ENCODE measurements at regions not wholly inside any gene's neighbourhood (a gene's known extent, or its start where the extent isn't known, plus 50 kb on each side); places are given as distances from the start of the nearest gene placed in this dataset.
"Not testable (repeated sequence)": the region's sequence is repeated elsewhere in the genome, so short reads cannot be mapped to it uniquely, and the experiment has no call there.

DNA sequence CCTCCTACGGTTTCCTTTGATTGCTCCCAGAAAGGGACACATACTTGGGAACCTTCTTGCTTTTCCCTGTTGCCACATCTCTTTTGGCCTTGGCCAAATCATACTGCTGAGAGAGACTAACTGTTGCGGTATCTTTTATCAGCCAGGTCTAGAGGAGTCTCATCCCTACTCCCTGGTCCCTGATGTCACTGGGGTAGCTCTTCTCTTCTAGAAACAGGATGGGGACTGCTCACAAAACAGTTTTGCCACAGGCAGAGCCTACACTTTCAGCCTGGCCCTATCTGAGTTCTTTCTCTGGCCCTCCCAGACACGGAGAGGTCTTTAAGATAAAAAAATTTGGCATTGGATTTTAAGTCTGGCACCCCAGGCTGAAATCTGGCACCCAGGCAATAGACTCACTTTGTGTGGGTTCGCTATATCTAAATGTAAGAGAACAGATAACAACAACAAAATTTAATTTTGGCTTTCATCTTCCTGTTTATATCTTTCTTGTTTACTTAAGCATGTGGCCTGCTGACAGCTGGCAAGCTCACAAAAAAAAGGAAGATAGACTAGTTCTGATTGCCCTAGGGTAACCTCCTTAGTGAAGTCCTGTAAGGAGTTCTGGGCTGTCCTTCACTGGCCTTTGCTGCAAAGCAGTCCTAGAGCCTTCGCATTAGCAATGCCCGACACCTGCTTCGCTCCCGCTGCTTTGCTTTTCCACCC is 228.3 kb upstream of the NPVF start:
- DNase-seq (ENCODE audit: low read depth in 2 of 2), result no peak
- TF ChIP-seq, protein P1, sequence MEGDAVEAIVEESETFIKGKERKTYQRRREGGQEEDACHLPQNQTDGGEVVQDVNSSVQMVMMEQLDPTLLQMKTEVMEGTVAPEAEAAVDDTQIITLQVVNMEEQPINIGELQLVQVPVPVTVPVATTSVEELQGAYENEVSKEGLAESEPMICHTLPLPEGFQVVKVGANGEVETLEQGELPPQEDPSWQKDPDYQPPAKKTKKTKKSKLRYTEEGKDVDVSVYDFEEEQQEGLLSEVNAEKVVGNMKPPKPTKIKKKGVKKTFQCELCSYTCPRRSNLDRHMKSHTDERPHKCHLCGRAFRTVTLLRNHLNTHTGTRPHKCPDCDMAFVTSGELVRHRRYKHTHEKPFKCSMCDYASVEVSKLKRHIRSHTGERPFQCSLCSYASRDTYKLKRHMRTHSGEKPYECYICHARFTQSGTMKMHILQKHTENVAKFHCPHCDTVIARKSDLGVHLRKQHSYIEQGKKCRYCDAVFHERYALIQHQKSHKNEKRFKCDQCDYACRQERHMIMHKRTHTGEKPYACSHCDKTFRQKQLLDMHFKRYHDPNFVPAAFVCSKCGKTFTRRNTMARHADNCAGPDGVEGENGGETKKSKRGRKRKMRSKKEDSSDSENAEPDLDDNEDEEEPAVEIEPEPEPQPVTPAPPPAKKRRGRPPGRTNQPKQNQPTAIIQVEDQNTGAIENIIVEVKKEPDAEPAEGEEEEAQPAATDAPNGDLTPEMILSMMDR (IDR thresholded peaks at IDR 0.05; ENCODE audit: low read depth, low read length), result no peak
- no peak overlapping the region for H3K4me3 ChIP-seq (replicated peaks in 1 of 2; ENCODE audit: low read depth in 2 of 2, low read length in 2 of 2)

DNA sequence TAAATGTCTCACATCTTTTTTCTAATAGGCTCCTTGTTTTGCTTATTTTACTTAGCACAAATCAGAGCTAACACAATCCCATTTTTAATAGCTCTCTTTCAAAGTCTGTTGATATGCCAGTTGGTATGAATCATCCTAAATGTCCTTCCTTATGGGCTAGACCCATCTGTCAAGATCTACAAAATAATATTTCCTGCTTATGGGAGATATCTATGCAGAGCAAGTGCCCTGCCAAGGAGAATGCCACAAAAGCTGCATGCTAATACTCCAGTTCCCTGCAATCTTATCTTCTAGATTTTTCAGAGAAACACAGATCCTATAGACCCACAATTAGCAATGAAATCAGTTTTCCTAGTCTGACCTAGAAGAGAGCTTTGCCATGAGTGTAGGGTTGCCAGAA is 230.8 kb upstream of the NPVF start:
- TF ChIP-seq, protein P1 (IDR thresholded peaks at IDR 0.05; ENCODE audit: low read depth, low read length), result no peak
- H3K4me3 ChIP-seq (replicated peaks in 1 of 2; ENCODE audit: low read depth in 2 of 2, low read length in 2 of 2), result no peak overlapping the region
- no peak for DNase-seq (ENCODE audit: low read depth in 2 of 2)

DNA sequence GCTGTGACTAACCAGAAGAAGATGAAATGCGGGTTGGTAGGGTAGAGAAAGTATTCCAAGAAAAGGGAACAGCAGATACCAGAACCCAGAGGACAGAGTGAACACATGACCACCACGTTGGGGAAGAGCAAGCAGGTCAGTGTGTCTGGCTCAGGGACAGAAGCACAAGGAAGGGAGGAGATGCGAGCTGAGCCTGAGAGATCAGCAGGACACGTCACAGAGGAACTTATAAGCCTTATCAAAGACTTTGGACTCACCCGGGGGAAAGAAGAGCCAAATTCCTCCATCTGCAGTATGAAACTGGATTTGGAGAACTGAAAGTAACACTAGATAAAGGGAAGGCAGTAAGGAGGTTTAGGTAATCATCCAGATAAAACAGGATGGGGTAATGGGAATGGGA is 232.1 kb upstream of the NPVF start:
- no peak overlapping the region for H3K4me3 ChIP-seq (replicated peaks in 1 of 2; ENCODE audit: low read depth in 2 of 2, low read length in 2 of 2)
- DNase-seq (ENCODE audit: low read depth in 2 of 2), result no peak
- TF ChIP-seq, protein P1 (IDR thresholded peaks at IDR 0.05; ENCODE audit: low read depth, low read length), result no peak

DNA sequence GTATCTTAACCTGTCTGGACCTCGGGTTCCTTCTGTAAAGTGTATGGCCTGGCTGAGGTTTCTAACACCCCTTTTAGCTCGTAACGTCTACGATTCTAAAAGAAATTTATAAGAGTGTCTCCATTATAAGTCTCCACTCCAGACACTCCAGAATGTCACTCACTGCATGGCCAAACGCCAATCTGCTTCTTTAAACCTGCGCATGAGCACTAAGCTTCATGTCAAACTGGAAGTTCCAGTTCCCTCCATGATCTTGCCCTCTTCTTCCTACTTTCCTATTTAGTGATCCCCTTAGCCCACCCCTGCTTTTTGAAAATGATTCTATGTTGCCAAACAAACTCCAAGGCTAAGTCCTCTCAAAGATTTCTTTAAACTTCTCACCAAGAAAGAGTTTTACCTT is 241.4 kb upstream of the NPVF start:
- H3K4me3 ChIP-seq (replicated peaks in 1 of 2; ENCODE audit: low read depth in 2 of 2, low read length in 2 of 2), result no peak overlapping the region
- no peak for DNase-seq (ENCODE audit: low read depth in 2 of 2)
- TF ChIP-seq, protein P1 (IDR thresholded peaks at IDR 0.05; ENCODE audit: low read depth, low read length), result no peak

DNA sequence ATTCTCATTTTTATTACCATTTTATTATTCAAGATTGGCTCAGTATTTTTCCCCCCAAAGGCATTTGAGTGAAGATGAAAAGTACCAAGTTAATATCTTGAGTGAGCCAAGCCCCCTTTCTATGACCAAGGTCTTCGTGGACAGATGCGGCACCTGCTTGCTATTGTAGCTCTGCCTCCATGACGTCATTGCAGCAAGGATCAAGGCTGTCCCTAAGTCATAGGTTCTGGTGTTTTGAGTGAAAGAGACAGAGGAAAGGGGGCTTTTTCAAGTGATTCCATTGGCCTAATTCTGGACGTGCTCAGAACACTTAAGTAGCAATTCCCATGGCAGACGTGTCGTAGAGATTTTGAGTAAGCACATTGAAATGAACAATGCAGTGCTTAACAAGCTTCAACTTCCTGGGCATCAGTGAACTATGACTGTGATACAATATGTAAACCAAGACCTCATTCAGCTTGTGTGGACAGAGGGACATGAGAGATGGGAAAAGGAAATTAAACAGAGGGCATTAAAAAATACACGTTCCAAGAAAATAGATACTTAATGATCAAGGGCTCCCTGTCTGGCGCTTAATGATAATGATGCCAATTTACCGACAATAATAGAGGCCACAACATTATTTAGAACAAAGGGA is 248.7 kb upstream of the NPVF start:
- no peak overlapping the region for H3K4me3 ChIP-seq (replicated peaks in 1 of 2; ENCODE audit: low read depth in 2 of 2, low read length in 2 of 2)
- no peak for DNase-seq (ENCODE audit: low read depth in 2 of 2)
- TF ChIP-seq, protein P1 (IDR thresholded peaks at IDR 0.05; ENCODE audit: low read depth, low read length), result no peak

DNA sequence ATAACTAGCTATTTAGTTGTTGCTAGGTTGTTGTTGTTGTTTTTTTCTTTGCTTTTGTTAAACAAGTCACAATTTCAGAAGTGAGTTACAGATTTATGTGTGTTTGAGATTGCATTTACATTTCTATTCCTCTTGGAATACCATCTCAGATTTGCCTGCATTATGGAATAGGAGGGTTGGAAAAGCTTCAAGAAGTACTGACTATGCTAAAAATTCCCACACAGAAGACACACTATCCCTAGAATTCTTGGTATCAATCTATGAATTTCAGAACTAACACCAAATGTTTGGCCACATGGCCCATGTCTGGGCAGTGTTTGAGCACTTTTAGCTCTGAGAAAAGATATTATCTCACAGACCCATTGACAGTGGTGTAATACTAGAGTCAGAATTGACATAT is 249.9 kb upstream of the NPVF start:
- DNase-seq (ENCODE audit: low read depth in 2 of 2); H3K4me3 ChIP-seq (replicated peaks in 1 of 2; ENCODE audit: low read depth in 2 of 2, low read length in 2 of 2): not testable (repeated sequence)

DNA sequence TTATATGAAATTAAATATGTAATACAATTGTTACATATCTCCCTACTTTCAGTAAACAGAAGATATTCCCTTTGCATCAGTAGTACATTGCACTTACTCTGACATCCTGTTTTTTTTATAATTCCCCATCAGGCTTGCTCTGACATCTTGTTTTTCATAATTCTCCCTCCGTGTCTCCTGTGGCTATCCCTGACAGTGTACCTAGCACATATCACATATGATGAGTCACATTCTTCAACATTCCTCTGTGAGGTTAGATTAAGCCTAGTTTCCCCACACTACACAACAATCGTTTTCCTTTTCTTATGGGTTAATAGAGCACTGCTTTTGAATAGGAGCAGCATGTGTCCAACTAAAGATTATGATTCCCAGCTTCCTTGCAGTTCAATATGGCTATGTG is 250.6 kb upstream of the NPVF start:
- DNase-seq (ENCODE audit: low read depth in 2 of 2), result no peak
- TF ChIP-seq, protein P1 (IDR thresholded peaks at IDR 0.05; ENCODE audit: low read depth, low read length), result no peak
- H3K4me3 ChIP-seq (replicated peaks in 1 of 2; ENCODE audit: low read depth in 2 of 2, low read length in 2 of 2), result no peak overlapping the region
